GM12864 (cell line): ENCODE measurements at regions not wholly inside any gene's neighbourhood (a gene's known extent, or its start where the extent isn't known, plus 50 kb on each side); places are given as distances from the start of the nearest gene placed in this dataset.

Source experiments
- DNase-seq: peaks from one replicate; pipeline ENCODE4 v3.0.0-alpha.2; 2011; ENCODE audit warnings: low read depth
- H3K4me3 ChIP-seq: 2 replicates; pipeline ENCODE4 v1.5.1; 2011; ENCODE audit warnings: mild to moderate bottlenecking, low read depth, low read length, control low read depth
- TF ChIP-seq, protein P1 (sequence below): IDR thresholded peaks from 2 replicates; pipeline ENCODE4 v1.5.1; 2011; ENCODE audit warnings: low read depth, mild to moderate bottlenecking, moderate library complexity, low read length, control low read depth, inconsistent platforms; ENCODE audit errors: missing control alignments

DNA sequence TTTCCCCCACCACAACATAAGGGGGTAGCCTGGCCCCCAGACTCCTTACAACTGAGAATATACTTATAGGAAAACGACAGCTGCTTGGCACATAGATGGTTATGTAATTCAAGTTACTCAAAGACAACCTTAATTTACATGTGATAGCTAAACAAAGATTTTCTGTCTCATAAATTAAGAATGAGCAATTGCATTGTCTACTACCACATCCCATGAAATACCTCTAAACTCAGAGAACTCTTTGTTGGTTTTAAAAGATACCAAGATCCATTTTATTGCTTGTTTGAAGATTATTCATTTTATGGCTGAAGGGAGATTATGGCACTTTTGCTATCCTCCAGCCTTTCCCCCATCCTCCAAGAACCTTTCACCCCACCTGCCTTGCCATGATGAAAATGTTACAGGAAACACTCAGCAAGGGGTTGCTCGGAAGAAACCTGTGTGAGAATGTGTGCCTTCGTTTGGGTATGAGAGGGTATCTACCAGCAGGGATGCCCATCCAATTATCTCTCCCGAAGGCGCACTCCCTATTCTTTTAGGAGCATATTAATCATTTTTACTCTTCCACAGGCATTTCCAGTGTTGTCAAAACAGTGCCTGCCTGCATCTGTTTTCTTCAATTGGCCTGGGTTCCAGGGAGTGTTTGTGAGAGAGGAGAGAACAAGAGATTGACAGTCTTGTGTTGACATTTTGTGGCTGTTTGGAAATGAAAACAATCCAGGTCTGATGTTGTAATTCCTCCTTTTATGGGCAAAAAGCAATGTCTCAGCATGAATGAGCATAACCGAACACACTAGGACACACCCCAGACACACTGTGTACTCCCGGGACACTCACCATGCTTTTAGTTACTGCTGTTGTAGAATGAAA, 208.0 kb upstream of the ANKRD55 start:
- no peak overlapping the region for H3K4me3 ChIP-seq
- DNase-seq = no peak
- TF ChIP-seq, protein P1, sequence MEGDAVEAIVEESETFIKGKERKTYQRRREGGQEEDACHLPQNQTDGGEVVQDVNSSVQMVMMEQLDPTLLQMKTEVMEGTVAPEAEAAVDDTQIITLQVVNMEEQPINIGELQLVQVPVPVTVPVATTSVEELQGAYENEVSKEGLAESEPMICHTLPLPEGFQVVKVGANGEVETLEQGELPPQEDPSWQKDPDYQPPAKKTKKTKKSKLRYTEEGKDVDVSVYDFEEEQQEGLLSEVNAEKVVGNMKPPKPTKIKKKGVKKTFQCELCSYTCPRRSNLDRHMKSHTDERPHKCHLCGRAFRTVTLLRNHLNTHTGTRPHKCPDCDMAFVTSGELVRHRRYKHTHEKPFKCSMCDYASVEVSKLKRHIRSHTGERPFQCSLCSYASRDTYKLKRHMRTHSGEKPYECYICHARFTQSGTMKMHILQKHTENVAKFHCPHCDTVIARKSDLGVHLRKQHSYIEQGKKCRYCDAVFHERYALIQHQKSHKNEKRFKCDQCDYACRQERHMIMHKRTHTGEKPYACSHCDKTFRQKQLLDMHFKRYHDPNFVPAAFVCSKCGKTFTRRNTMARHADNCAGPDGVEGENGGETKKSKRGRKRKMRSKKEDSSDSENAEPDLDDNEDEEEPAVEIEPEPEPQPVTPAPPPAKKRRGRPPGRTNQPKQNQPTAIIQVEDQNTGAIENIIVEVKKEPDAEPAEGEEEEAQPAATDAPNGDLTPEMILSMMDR = no peak

DNA sequence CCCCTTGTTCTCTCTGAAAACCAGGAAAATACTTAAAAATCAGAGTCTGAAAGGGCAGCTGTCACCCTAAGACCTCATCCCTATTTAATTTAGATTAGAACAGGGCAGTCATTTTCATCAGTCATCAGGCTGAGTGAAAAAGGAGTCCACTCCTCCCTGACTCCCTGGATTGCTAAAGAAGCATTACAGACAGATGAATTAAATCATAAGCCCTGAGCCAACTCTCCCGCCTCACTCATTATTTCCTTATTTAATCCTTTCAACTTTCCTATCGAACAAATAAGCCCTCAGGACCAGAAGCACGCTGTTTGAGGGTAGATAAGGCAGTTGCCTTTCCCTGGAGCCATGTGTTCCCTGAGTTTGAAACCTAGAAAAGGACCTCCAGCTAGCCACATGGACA, 201.9 kb upstream of the ANKRD55 start:
- TF ChIP-seq, protein P1 = no peak
- DNase-seq = no peak
- H3K4me3 ChIP-seq = no peak overlapping the region

DNA sequence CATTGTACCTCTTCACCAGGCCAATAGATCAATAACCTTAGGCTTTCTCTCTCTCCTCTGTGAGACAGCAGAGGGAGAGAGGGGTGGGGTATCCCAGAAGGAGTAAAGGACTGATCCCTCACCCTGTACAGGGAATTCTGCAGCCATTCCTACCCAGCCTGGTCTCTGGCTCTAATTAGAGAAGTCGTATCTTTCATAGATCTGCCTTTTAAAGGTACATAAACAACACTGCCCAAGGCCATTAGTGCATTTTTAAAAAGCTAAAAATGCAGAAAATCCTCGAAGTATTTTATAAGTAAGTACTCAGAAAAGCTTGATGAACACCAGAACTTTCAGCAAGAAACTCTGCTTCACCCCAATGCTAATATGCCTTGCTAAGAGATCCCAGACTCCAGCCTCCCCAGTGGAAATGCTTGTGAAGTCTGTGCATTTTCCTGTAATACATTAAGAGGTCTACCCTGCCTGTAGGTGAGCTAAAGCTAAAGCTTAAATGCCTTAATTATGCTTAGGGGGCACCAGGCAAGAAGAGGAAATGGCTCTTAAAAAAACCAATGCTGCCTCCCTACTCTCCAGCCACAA, 200.0 kb upstream of the ANKRD55 start:
- DNase-seq = no peak
- TF ChIP-seq, protein P1 = no peak
- no peak overlapping the region for H3K4me3 ChIP-seq

DNA sequence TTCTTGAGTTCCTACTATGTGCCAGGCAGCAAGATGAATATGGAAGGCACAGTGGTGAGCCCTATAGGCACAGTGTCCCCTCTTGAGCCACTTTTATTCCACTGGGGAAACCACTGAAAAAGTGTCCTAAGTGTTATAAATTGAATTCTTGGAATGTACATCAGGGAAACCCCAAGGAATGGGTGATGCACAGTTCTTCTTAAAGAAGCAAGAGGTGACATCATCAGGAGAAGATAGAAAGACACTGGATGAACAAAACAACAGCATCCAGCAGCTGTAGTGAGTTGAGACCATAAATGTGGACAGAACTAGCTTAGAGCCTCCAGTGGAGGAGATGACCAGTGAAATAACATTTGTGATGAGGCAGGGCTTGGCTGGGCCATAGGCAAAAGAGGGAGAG, 199.2 kb upstream of the ANKRD55 start:
- H3K4me3 ChIP-seq = no peak overlapping the region
- TF ChIP-seq, protein P1 = no peak
- no peak for DNase-seq

DNA sequence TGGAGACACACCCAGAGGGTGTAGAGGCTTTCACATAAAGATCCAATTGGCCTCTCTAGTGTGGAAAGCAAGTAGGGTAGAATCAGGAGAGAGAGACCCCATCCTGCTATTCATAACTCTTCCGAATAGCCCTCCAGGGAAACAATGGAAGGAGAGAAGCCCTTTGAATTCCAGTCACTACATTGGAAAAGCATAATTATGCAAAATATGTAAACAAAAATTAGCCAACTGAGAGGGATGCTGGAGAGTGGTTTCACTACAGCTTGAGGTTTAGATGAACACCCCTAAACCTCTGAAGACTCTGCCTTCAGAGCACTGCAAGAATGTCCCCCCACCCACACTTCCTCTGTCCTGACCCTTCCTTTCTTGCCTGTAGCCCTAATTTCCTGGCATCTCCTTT, 197.3 kb upstream of the ANKRD55 start:
- TF ChIP-seq, protein P1 = no peak
- H3K4me3 ChIP-seq = no peak overlapping the region
- DNase-seq = no peak

DNA sequence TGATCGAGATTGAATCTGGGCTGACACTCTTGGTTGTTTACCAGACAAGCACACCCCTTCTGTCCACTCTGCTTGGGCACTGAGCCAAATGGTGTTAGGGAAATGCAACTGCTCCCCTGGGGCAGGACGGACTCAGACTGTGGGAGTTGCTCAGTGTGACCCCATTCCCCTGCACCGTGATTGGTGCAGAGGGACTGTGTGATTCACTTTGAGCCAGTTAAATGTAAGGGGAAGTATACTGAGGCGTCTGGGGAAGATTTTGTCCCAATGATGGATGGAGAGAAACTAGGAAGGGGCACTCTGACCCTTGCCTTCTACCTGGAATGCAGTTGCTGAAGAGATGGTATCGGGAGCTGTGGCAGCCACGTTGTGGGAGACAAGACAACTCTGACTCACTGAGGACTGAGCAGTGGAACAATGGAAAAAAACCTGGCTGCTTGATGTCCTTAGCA, 196.0 kb upstream of the ANKRD55 start:
- H3K4me3 ChIP-seq = no peak overlapping the region
- TF ChIP-seq, protein P1 = no peak
- no peak for DNase-seq

DNA sequence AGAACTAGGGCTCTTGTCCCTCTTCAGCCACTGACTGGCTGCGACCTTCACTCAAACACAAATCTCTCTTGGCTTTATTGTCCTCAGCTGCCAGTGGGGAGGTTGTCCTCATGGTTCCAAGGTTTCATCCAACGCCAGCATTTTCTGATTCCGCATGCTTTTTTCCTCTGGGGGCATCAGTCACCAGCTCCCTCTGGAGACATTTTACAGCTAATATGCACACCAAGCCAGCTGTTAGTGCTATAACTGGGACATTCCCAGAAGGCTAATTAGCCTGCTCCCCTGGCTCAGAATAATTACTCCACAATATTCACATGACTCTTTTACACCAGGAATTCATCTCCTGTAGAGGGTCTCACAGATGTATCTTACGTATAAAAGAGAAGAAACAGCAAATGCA, 193.6 kb upstream of the ANKRD55 start:
- TF ChIP-seq, protein P1 = no peak
- no peak overlapping the region for H3K4me3 ChIP-seq
- no peak for DNase-seq
